Astrocyte of the cerebellum (primary cell): ENCODE measurements at regions not wholly inside any gene's neighbourhood (a gene's known extent, or its start where the extent isn't known, plus 50 kb on each side); places are given as distances from the start of the nearest gene placed in this dataset.

Experiments
- DNase-seq: peaks from one replicate; pipeline ENCODE4 v3.0.0-alpha.2; 2011; ENCODE audit warnings: low read depth
- H3K4me3 ChIP-seq: 2 replicates; pipeline ENCODE4 v1.5.1; 2011; ENCODE audit warnings: mild to moderate bottlenecking, low read depth, low read length, moderate library complexity
- in situ Hi-C: cut with HindIII; loops from 2 replicates; pipeline ENCODE4 v1.10.0; 2017; ENCODE audit warnings: low sequenced_read_pairs
- TF ChIP-seq, protein P1 (sequence below): IDR thresholded peaks from 2 replicates; pipeline ENCODE4 v1.5.1; 2012; ENCODE audit warnings: low read length, low read depth, moderate library complexity, mild to moderate bottlenecking; ENCODE audit errors: missing control alignments

DNA sequence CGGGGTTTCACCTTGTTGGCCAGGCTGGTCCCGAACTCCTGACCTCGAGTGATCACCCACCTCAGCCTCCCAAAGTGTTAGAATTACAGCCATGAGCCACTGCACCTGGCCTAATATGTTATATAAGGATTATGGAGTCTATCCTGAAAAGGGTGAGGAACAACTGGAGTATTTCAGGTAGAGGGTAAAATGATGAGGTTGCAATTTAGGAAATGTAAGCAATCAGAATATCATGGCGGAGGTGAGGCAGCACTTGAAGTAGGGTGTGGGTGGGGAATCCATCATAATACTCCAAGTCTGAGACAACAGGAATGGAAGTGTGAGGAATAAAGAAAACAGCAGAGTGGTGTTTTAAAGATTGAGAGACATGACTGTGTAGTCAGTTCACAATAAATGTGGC lies 582.2 kb downstream of the FGF9 start:
- TF ChIP-seq, protein P1, sequence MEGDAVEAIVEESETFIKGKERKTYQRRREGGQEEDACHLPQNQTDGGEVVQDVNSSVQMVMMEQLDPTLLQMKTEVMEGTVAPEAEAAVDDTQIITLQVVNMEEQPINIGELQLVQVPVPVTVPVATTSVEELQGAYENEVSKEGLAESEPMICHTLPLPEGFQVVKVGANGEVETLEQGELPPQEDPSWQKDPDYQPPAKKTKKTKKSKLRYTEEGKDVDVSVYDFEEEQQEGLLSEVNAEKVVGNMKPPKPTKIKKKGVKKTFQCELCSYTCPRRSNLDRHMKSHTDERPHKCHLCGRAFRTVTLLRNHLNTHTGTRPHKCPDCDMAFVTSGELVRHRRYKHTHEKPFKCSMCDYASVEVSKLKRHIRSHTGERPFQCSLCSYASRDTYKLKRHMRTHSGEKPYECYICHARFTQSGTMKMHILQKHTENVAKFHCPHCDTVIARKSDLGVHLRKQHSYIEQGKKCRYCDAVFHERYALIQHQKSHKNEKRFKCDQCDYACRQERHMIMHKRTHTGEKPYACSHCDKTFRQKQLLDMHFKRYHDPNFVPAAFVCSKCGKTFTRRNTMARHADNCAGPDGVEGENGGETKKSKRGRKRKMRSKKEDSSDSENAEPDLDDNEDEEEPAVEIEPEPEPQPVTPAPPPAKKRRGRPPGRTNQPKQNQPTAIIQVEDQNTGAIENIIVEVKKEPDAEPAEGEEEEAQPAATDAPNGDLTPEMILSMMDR = no peak
- no peak for DNase-seq
- no peak overlapping the region for H3K4me3 ChIP-seq
- in situ Hi-C loops = no loop called here

DNA sequence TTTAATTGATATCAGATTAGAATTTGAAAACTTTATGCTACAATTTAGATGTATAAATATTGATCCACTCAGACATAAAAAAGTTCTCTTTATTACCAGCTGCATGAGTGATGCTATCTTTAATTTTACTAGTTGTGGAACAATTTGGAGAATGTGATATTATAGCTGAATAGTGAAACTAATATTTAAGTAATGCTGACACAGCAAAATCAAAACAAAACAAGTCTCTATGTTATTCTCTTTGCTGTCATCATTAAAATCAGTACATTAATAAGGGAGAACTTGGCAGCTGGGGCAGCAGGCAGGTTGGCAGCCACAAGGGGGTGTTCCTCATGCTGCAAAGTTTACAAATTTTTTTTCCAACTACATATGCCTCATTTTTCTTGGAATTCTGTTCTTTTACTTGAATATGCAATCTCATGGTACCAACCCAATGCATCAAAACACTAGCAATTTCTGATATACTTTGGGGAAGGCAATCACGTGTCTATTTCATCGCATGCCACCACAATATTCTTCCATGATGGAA lies 585.3 kb downstream of the FGF9 start:
- TF ChIP-seq, protein P1 = no peak
- no peak overlapping the region for H3K4me3 ChIP-seq
- in situ Hi-C loops = no loop called here
- DNase-seq = no peak

DNA sequence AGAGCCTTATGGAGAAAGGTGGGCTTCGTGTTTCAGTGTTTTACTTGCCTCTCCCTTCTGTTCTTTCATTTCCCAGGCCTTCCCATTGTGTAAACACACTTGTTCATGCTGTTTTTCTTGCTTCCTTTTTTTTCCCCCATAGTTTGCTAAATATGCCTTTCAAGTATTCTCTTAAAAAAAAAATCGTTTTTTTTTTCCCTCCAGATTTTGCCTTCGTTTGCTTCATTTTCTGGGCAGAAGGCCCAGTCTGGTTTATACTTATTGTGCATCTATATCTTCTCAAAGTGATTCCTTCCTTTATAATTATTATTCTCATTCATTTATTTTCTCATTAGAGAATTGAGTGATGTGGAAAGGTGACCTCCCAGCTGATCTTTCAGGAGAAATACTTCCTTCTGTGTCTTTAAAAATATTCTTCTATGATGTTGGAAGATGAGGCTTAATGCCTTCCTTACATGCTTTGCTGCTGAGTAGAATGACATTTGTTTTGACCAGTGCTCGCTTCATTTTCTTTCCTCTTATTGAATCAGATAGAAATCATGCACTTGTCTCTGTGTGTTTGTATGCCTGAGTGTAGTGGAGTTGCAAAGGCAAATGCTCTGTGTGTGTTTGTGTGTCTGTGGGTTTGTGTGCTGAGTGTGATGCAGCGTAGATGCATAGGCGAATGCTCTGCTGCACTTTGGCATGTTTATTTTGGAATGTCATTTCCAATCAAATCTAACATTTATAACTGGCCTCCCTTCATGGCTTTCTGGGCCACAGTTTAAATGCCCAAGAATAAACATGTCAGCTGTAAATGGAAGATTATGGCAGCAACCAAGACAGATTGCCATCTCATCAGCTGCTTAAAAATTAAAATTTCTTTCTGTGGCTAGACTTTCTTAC lies 591.4 kb downstream of the FGF9 start:
- TF ChIP-seq, protein P1 = no peak
- in situ Hi-C loops = no loop called here
- DNase-seq = no peak
- H3K4me3 ChIP-seq = no peak overlapping the region

DNA sequence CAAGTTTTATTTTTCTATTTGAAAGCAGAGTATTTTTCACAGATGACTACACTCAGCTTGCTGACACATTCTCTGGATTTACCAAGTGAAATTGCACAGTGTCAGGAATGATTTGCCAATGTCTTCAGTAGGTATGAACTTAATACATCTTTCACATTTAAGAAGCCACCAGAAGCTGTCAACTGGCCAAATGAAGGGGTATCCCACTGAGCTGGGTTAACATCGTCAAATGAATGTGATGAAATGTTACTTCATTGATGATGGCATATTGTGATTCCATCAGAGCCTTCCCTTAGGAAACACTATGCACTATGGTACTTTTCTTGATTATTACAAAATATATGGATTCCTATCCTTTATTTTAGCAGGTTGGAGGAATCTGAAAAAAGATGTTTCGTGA lies 592.3 kb downstream of the FGF9 start:
- DNase-seq = no peak
- no peak overlapping the region for H3K4me3 ChIP-seq
- in situ Hi-C loops = no loop called here
- TF ChIP-seq, protein P1 = no peak

DNA sequence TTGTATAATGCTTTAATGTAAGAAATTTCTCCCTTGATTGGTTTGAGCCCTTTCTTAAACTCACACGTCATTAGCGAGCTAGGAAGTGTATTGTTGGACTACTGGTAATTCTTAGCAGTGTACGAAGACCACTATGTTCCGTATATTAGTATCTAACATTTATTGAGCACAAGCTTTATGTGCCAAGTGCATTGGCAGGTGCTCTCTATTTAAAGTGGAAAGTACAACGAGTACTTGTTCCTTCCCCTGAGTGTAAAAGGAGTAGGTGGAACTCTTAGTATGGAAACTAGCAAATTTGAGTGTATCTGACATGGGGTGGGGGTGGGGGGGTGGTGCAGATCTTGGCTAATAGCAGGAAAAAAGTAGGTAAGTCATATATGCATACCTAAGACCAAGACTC lies 594.7 kb downstream of the FGF9 start:
- no peak for DNase-seq
- in situ Hi-C loops = no loop called here
- H3K4me3 ChIP-seq = no peak overlapping the region
- TF ChIP-seq, protein P1 = no peak

DNA sequence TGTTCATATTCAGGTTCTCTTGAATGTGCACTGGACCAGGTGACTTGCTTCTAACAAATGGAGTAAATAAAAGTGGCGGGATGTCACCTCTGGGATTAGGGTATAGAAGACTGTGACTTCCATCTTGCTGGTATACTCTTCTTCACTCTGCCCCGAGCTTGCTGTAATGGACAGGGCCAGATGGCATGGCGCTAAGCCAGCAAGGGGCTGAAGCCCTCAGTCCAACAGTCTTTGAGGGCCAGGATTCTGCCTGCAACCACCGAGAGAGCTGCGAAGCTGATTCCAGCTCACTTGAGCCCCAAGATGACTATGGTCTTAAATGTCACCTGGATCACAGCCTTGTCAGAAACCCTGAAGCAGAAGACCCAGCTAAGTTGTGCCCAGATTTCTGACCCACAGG lies 600.0 kb downstream of the FGF9 start:
- no peak overlapping the region for H3K4me3 ChIP-seq
- TF ChIP-seq, protein P1 = no peak
- no peak for DNase-seq
- in situ Hi-C loops = no loop called here
